NCI-H2227 treated with DMSO at 0.1 percent for 48 hours (cell line): ENCODE measurements at regions not wholly inside any gene's neighbourhood (a gene's known extent, or its start where the extent isn't known, plus 50 kb on each side); places are given as distances from the start of the nearest gene placed in this dataset.
A peak's percentile ranks its signal among the peaks of the same experiment; 100 is the strongest.
"Not testable (repeated sequence)": the region's sequence is repeated elsewhere in the genome, so short reads cannot be mapped to it uniquely, and the experiment has no call there.

Experiments used
- DNase-seq: peaks from one replicate; lab custom pipeline; 2025; lab: John Stamatoyannopoulos, UW

GRCh38 chr19:13652810-13653590, 111.3 kb upstream of the MRI1 start:
- DNase-seq = no peak

GRCh38 chr19:13646758-13647157, 117.6 kb upstream of the MRI1 start:
- DNase-seq = no peak

- DNase-seq = no peak
Observed at GRCh38 chr19:13644645-13645044, 119.7 kb upstream of the MRI1 start.

GRCh38 chr19:13640611-13641010, 123.7 kb upstream of the MRI1 start:
- no peak for DNase-seq

- DNase-seq = no peak
Observed at GRCh38 chr19:13639342-13639929, 124.9 kb upstream of the MRI1 start.

GRCh38 chr19:13637664-13638063, 126.7 kb upstream of the MRI1 start:
- no peak for DNase-seq

- DNase-seq = no peak
Observed at GRCh38 chr19:13634658-13635057, 128.4 kb upstream of the CACNA1A start.

- no peak for DNase-seq
Observed at GRCh38 chr19:13633522-13633922, 127.2 kb upstream of the CACNA1A start.

GRCh38 chr19:13633109-13633508, 126.8 kb upstream of the CACNA1A start:
- DNase-seq = peak; percentile 74

- DNase-seq = not testable (repeated sequence)
Observed at GRCh38 chr19:13632164-13632563, 125.9 kb upstream of the CACNA1A start.

- DNase-seq = no peak
Observed at GRCh38 chr19:13629687-13630357, 123.5 kb upstream of the CACNA1A start.

GRCh38 chr19:13627531-13627930, 121.3 kb upstream of the CACNA1A start:
- DNase-seq = no peak

GRCh38 chr19:13623716-13624710, 117.7 kb upstream of the CACNA1A start:
- no peak for DNase-seq

GRCh38 chr19:13622766-13623715, 116.8 kb upstream of the CACNA1A start:
- DNase-seq = no peak

GRCh38 chr19:13621413-13621812, 115.1 kb upstream of the CACNA1A start:
- DNase-seq = no peak

- no peak for DNase-seq
Observed at GRCh38 chr19:13619203-13619632, 112.9 kb upstream of the CACNA1A start.

GRCh38 chr19:13615890-13616289, 109.6 kb upstream of the CACNA1A start:
- no peak for DNase-seq

GRCh38 chr19:13613447-13613846, 107.2 kb upstream of the CACNA1A start:
- no peak for DNase-seq

GRCh38 chr19:13611596-13611995, 105.3 kb upstream of the CACNA1A start:
- no peak for DNase-seq

GRCh38 chr19:13610039-13610691, 103.9 kb upstream of the CACNA1A start:
- DNase-seq = no peak
